ENCODE measurements at regions not wholly inside any gene's neighbourhood (a gene's known extent, or its start where the extent isn't known, plus 50 kb on each side); places are given as distances from the start of the nearest gene placed in this dataset.

GRCh38 chr6:37559050-37559449 is 59.4 kb upstream of the CCDC167 start:
- H3K4me1 ChIP-seq (ENCODE audit: insufficient read depth, low read length, severe bottlenecking): no peaks in the 10 kb centered on the region

DNA sequence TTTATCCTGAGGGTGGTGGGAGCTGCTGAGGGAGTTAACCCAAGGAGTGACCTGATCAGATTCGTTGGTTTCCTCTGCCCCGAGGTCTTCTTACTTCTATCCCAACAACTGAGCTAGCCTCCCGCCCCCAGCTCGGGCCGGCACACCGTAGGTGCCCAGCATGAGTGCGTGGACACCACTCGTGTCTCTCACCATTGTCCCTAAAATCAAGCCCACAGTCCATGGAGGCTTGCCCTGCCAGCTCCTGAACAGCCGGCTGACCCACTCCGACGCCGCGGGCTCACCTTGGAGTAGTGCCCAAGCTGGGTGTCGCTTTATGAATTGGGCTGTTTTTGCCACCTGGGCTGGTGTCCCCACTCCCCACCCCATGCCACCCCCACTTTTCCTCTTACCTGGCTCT is 59.0 kb upstream of the CCDC167 start:
- Histone ChIP-seq H3K4me2 (ENCODE audit: low read length) (no peak overlapping the region), H3K9me3 (ENCODE audit: low read length) (no peaks in the 10 kb centered on the region), H3K4me3 (ENCODE audit: low read depth, low read length, poor library complexity, severe bottlenecking) (no peak overlapping the region), H3K9me2 (ENCODE audit: low read depth, low read length) (no peaks in the 10 kb centered on the region), H3K27ac (ENCODE audit: low read depth, low read length, poor library complexity, severe bottlenecking) (no peak overlapping the region), H3F3A (ENCODE audit: insufficient read depth, low read length) (no peaks in the 10 kb centered on the region), H3K9ac (ENCODE audit: low read length) (no peak overlapping the region), H2AFZ (ENCODE audit: low read length) (no peak overlapping the region), H3K27me3 (ENCODE audit: insufficient read depth, low read length) (peaks cover 6% of the 10 kb centered on the region), H3K4me1 (ENCODE audit: insufficient read depth, low read length, severe bottlenecking) (no peaks in the 10 kb centered on the region), H3K36me3 (ENCODE audit: insufficient read depth, low read length) (no peaks in the 10 kb centered on the region), H3K79me2 (ENCODE audit: insufficient read depth, low read length) (no peaks in the 10 kb centered on the region), H4K20me1 (ENCODE audit: insufficient read depth, low read length) (no peaks in the 10 kb centered on the region)
- no peak for TF ChIP-seq EZH2 (IDR thresholded peaks at IDR 0.05; ENCODE audit: borderline replicate concordance, low read length)
- TF ChIP-seq, protein P1, sequence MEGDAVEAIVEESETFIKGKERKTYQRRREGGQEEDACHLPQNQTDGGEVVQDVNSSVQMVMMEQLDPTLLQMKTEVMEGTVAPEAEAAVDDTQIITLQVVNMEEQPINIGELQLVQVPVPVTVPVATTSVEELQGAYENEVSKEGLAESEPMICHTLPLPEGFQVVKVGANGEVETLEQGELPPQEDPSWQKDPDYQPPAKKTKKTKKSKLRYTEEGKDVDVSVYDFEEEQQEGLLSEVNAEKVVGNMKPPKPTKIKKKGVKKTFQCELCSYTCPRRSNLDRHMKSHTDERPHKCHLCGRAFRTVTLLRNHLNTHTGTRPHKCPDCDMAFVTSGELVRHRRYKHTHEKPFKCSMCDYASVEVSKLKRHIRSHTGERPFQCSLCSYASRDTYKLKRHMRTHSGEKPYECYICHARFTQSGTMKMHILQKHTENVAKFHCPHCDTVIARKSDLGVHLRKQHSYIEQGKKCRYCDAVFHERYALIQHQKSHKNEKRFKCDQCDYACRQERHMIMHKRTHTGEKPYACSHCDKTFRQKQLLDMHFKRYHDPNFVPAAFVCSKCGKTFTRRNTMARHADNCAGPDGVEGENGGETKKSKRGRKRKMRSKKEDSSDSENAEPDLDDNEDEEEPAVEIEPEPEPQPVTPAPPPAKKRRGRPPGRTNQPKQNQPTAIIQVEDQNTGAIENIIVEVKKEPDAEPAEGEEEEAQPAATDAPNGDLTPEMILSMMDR (IDR thresholded peaks at IDR 0.05; ENCODE audit: low read length): no peak

More at GRCh38 chr6:37559050-37559449, 59.4 kb upstream of the CCDC167 start:
- Histone ChIP-seq H3K27ac (ENCODE audit: low read depth, low read length, poor library complexity, severe bottlenecking) (no peak overlapping the region), H3K36me3 (ENCODE audit: insufficient read depth, low read length) (no peaks in the 10 kb centered on the region), H3K4me3 (ENCODE audit: low read depth, low read length, poor library complexity, severe bottlenecking) (no peak overlapping the region), H4K20me1 (ENCODE audit: insufficient read depth, low read length) (no peaks in the 10 kb centered on the region), H3K9ac (ENCODE audit: low read length) (no peak overlapping the region), H3K4me2 (ENCODE audit: low read length) (no peak overlapping the region), H3K9me3 (ENCODE audit: low read length) (no peaks in the 10 kb centered on the region), H3F3A (ENCODE audit: insufficient read depth, low read length) (no peaks in the 10 kb centered on the region), H2AFZ (ENCODE audit: low read length) (no peak overlapping the region), H3K79me2 (ENCODE audit: insufficient read depth, low read length) (no peaks in the 10 kb centered on the region), H3K9me2 (ENCODE audit: low read depth, low read length) (no peaks in the 10 kb centered on the region), H3K27me3 (ENCODE audit: insufficient read depth, low read length) (peaks cover 6% of the 10 kb centered on the region)
- TF ChIP-seq, protein P1 (IDR thresholded peaks at IDR 0.05; ENCODE audit: low read length): no peak
- no peak for TF ChIP-seq EZH2 (IDR thresholded peaks at IDR 0.05; ENCODE audit: borderline replicate concordance, low read length)

- Histone ChIP-seq H3K36me3 (ENCODE audit: insufficient read depth, low read length) (no peaks in the 10 kb centered on the region), H2AFZ (ENCODE audit: low read length) (no peak overlapping the region), H3K4me2 (ENCODE audit: low read length) (no peak overlapping the region), H3K9ac (ENCODE audit: low read length) (no peak overlapping the region), H3K4me3 (ENCODE audit: low read depth, low read length, poor library complexity, severe bottlenecking) (no peak overlapping the region), H3F3A (ENCODE audit: insufficient read depth, low read length) (no peaks in the 10 kb centered on the region), H4K20me1 (ENCODE audit: insufficient read depth, low read length) (no peaks in the 10 kb centered on the region), H3K9me3 (ENCODE audit: low read length) (no peaks in the 10 kb centered on the region), H3K27ac (ENCODE audit: low read depth, low read length, poor library complexity, severe bottlenecking) (no peak overlapping the region), H3K27me3 (ENCODE audit: insufficient read depth, low read length) (peaks cover 6% of the 10 kb centered on the region), H3K9me2 (ENCODE audit: low read depth, low read length) (no peaks in the 10 kb centered on the region), H3K4me1 (ENCODE audit: insufficient read depth, low read length, severe bottlenecking) (no peaks in the 10 kb centered on the region), H3K79me2 (ENCODE audit: insufficient read depth, low read length) (no peaks in the 10 kb centered on the region)
- TF ChIP-seq, protein P1 (IDR thresholded peaks at IDR 0.05; ENCODE audit: low read length): no peak
- no peak for TF ChIP-seq EZH2 (IDR thresholded peaks at IDR 0.05; ENCODE audit: borderline replicate concordance, low read length)
These were observed 58.5 kb upstream of the CCDC167 start for GRCh38 chr6:37558168-37558567.
